Tibial nerve (tissue), 3 donors: ENCODE measurements at regions not wholly inside any gene's neighbourhood (a gene's known extent, or its start where the extent isn't known, plus 50 kb on each side); places are given as distances from the start of the nearest gene placed in this dataset.

Experiments used
- POLR2A ChIP-seq, 2 donors: fragments of 450-650 bp; IDR thresholded peaks; one replicate each; pipeline ENCODE4 v1.6.1; 2017; ENCODE audit warnings: antibody characterized with exemption in 2 of 2, mild to moderate bottlenecking in 2 of 2, moderate library complexity in 2 of 2
- TF ChIP-seq, protein P1 (sequence below), 5 experiments: fragments of 200-600 bp in 3 of 5; fragments of 450-650 bp in 2 of 5; sonication (generic) in 3 of 5; IDR thresholded peaks; one replicate each; pipeline ENCODE4 v1.5.1; 2016 to 2019; ENCODE audit warnings: antibody characterized with exemption in 5 of 5, mild to moderate bottlenecking in 3 of 5, moderate library complexity in 2 of 5

- TF ChIP-seq, protein P1, sequence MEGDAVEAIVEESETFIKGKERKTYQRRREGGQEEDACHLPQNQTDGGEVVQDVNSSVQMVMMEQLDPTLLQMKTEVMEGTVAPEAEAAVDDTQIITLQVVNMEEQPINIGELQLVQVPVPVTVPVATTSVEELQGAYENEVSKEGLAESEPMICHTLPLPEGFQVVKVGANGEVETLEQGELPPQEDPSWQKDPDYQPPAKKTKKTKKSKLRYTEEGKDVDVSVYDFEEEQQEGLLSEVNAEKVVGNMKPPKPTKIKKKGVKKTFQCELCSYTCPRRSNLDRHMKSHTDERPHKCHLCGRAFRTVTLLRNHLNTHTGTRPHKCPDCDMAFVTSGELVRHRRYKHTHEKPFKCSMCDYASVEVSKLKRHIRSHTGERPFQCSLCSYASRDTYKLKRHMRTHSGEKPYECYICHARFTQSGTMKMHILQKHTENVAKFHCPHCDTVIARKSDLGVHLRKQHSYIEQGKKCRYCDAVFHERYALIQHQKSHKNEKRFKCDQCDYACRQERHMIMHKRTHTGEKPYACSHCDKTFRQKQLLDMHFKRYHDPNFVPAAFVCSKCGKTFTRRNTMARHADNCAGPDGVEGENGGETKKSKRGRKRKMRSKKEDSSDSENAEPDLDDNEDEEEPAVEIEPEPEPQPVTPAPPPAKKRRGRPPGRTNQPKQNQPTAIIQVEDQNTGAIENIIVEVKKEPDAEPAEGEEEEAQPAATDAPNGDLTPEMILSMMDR (IDR thresholded peaks at IDR 0.05): no peak
- no peak for TF ChIP-seq POLR2A (IDR thresholded peaks at IDR 0.05)
Measured at GRCh38 chr12:115057445-115057844, 373.5 kb upstream of the TBX3 start.
